RWPE1 (cell line): ENCODE measurements at regions not wholly inside any gene's neighbourhood (a gene's known extent, or its start where the extent isn't known, plus 50 kb on each side); places are given as distances from the start of the nearest gene placed in this dataset.

ENCODE experiments used
- CTCF ChIA-PET: fragments of 350-600 bp; sonication (Branson Sonifier 250); formaldehyde crosslinking; extraction: SDS; loops from one replicate; lab custom pipeline; 2021; lab: Yijun Ruan, JAX
- POLR2A ChIA-PET: fragments of 400-600 bp; formaldehyde crosslinking; extraction: SDS; loops from one replicate; lab custom pipeline; 2020; ENCODE audit warnings: antibody characterized with exemption; ENCODE audit not compliant: low non-redundant PET; lab: Yijun Ruan, JAX
- DNase-seq: peaks from one replicate; pipeline ENCODE4 v3.0.0; 2012; ENCODE audit warnings: low spot score
- H3K27ac ChIP-seq: fragments of 450-650 bp; 2 replicates; pipeline ENCODE4 v1.5.1; 2017
- CTCF ChIP-seq: fragments of 450-650 bp; conservative IDR thresholded peaks from 2 replicates; pipeline ENCODE4 v1.5.1; 2017; ENCODE audit warnings: low read depth, mild to moderate bottlenecking

GRCh38 chr2:56102098-56102497, 81.7 kb upstream of the CCDC85A start:
- TF ChIP-seq CTCF, result no peak
- DNase-seq, result no peak
- ChIA-PET POLR2A (no interaction called here), CTCF (no interaction called here)
- H3K27ac ChIP-seq, result no peak overlapping the region

GRCh38 chr2:56102866-56103265, 80.9 kb upstream of the CCDC85A start:
- ChIA-PET POLR2A (no interaction called here), CTCF (interaction anchor here (0.6 kb wide), 1 partner anchor 37 kb away, joined by 3 read pairs; no protein-coding TSS in a partner anchor)
- no peak for TF ChIP-seq CTCF
- no peak overlapping the region for H3K27ac ChIP-seq
- no peak for DNase-seq

- POLR2A ChIA-PET, result no interaction called here
- CTCF ChIA-PET, result no interaction called here
These were observed 78.8 kb upstream of the CCDC85A start for GRCh38 chr2:56104962-56105361.

GRCh38 chr2:56107502-56108220, 76.1 kb upstream of the CCDC85A start:
- no peak overlapping the region for H3K27ac ChIP-seq
- no peak for TF ChIP-seq CTCF
- no peak for DNase-seq
- ChIA-PET POLR2A (interaction anchor here (0.7 kb wide), 1 partner anchor 20 kb away, joined by 3 read pairs; no protein-coding TSS in a partner anchor), CTCF (interaction anchor here (0.7 kb wide), 1 partner anchor 30 kb away, joined by 5 read pairs; no protein-coding TSS in a partner anchor)

More at GRCh38 chr2:56104962-56105361, 78.8 kb upstream of the CCDC85A start:
- H3K27ac ChIP-seq, result no peak overlapping the region
- no peak for DNase-seq
- TF ChIP-seq CTCF, result no peak

GRCh38 chr2:56108806-56109205, 75.0 kb upstream of the CCDC85A start:
- H3K27ac ChIP-seq, result no peak overlapping the region
- CTCF ChIA-PET, result interaction anchor here (0.7 kb wide), 1 partner anchor 175 kb away, joined by 3 read pairs; no protein-coding TSS in a partner anchor
- no peak for DNase-seq
- no peak for TF ChIP-seq CTCF
- POLR2A ChIA-PET, result no interaction called here

GRCh38 chr2:56109994-56110393, 73.8 kb upstream of the CCDC85A start:
- no peak overlapping the region for H3K27ac ChIP-seq
- ChIA-PET POLR2A (no interaction called here), CTCF (interaction anchor here (0.6 kb wide), 1 partner anchor 162 kb away, joined by 3 read pairs; no protein-coding TSS in a partner anchor)
- no peak for DNase-seq
- no peak for TF ChIP-seq CTCF
